H1 (cell line): ENCODE measurements at regions not wholly inside any gene's neighbourhood (a gene's known extent, or its start where the extent isn't known, plus 50 kb on each side); places are given as distances from the start of the nearest gene placed in this dataset.

Experiments used
- HDAC2 ChIP-seq, 2 experiments: fragments of 300-600 bp in 1 of 2; sonication (generic) in 1 of 2; IDR thresholded peaks; 2 replicates each; pipeline ENCODE4 v1.6.1; 2011 to 2012; ENCODE audit warnings: low read depth in 2 of 2, low read length in 2 of 2, mild to moderate bottlenecking in 2 of 2, moderate library complexity in 2 of 2, borderline replicate concordance in 1 of 2, inconsistent platforms in 1 of 2
- HDAC6 ChIP-seq: IDR thresholded peaks from one replicate; pipeline ENCODE4 v1.7.1; 2012; ENCODE audit warnings: low read depth, mild to moderate bottlenecking, inconsistent platforms, low read length, moderate library complexity
- SIX5 ChIP-seq: IDR thresholded peaks from 2 replicates; pipeline ENCODE4 v1.6.1; 2011; ENCODE audit warnings: mild to moderate bottlenecking, low read depth, low read length
- TAF7 ChIP-seq: optimal IDR thresholded peaks from 2 replicates; pipeline ENCODE3; 2011; ENCODE audit warnings: low read depth, mild to moderate bottlenecking, inconsistent platforms, low read length, moderate library complexity, borderline replicate concordance
- TCF12 ChIP-seq: IDR thresholded peaks from 2 replicates; pipeline ENCODE4 v1.6.1; 2011; ENCODE audit warnings: low read depth, mild to moderate bottlenecking, low read length

DNA sequence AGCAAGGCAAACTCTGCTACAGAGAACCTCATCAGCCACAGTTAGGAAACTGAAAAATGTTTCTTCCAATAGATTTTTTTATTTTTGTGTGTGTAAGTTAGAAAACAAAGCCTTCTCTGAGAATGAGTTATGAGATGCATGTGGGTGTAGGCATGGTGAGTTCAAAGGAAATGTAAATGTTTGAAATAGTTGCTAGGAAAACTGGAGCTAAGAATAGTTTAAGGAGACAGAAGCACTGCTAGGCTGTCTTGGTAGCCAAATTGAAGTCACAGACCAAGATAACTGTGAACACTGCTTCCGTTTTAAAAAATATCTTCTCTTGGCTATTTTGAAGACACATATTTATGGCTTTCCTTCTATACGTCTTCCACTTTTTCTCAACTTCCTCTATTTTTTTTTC lies 1501.2 kb upstream of the CADM2 start (continued):
- TF ChIP-seq TAF7, result no peak
- TF ChIP-seq HDAC2 (IDR thresholded peaks at IDR 0.05; ENCODE audit: borderline replicate concordance in 1 of 2, low read depth in 2 of 2, low read length in 2 of 2), result no peak
- no peak for TF ChIP-seq HDAC6
- TF ChIP-seq TCF12, result no peak
- TF ChIP-seq SIX5, result no peak
